Lung (tissue), 11 donors: ENCODE measurements at regions not wholly inside any gene's neighbourhood (a gene's known extent, or its start where the extent isn't known, plus 50 kb on each side); places are given as distances from the start of the nearest gene placed in this dataset.

Source experiments
- ATAC-seq: fragments of 200-7000 bp; cut with Tn5 transposase; one replicate; pipeline ENCODE4 v1.9.1; 2020; ENCODE audit warnings: moderate number of reproducible peaks; ENCODE audit not compliant: insufficient read depth, low FRiP score
- DNase-seq, 3 donors: peaks; one replicate each; pipeline ENCODE4 v3.0.0-alpha.2; 2013 to 2017
- H3K27ac ChIP-seq, 2 donors: one replicate each; pipeline ENCODE4 v1.5.1; 2013; ENCODE audit warnings: mild to moderate bottlenecking in 2 of 2, moderate library complexity in 2 of 2, control low read depth in 1 of 2, inconsistent platforms in 1 of 2, low read depth in 1 of 2, low read length in 1 of 2
- H3K27me3 ChIP-seq, 3 donors: one replicate each; pipeline ENCODE4 v1.5.1; 2013; ENCODE audit warnings: low read length in 2 of 3; ENCODE audit not compliant: control insufficient read depth in 3 of 3, insufficient read depth in 3 of 3
- H3K36me3 ChIP-seq, 4 donors: one replicate each; pipeline ENCODE4 v1.5.1; 2013; ENCODE audit warnings: low read length in 4 of 4, mild to moderate bottlenecking in 1 of 4, moderate library complexity in 1 of 4; ENCODE audit not compliant: control insufficient read depth in 4 of 4, insufficient read depth in 4 of 4
- H3K4me1 ChIP-seq, 5 donors: one replicate each; pipeline ENCODE4 v1.5.1; 2013; ENCODE audit warnings: low read length in 5 of 5, mild to moderate bottlenecking in 2 of 5, moderate library complexity in 1 of 5; ENCODE audit not compliant: control insufficient read depth in 5 of 5, insufficient read depth in 5 of 5
- H3K4me3 ChIP-seq: one replicate; pipeline ENCODE4 v1.5.1; 2013; ENCODE audit warnings: mild to moderate bottlenecking, control low read depth, moderate library complexity
- H3K9ac ChIP-seq, 2 donors: one replicate each; pipeline ENCODE4 v1.5.1; 2013; ENCODE audit warnings: low read length in 2 of 2, control low read depth in 1 of 2; ENCODE audit not compliant: insufficient read depth in 1 of 2
- H3K9me3 ChIP-seq, 4 donors: one replicate each; pipeline ENCODE4 v1.5.1; 2013; ENCODE audit warnings: low read length in 3 of 4, mild to moderate bottlenecking in 1 of 4, moderate library complexity in 1 of 4; ENCODE audit not compliant: control insufficient read depth in 4 of 4, insufficient read depth in 3 of 4
- CTCF ChIP-seq: IDR thresholded peaks from 2 replicates; pipeline ENCODE4 v1.5.1; 2012; ENCODE audit warnings: mild to moderate bottlenecking; ENCODE audit errors: control extremely low read depth, extremely low read depth
- WGBS, 2 donors: extraction: QIAGEN DNeasy Blood & Tissue Kit; methylation state at CpG; one replicate each; pipeline ENCODE4 v1.1.7; 2013; 5-methylcytosine and 5-hydroxymethylcytosine counted together
- donor health status: control.
- donor health status: control.
- donor health status: Bipolar disorder and iron deficiency.
- donor health status: healthy.
- donor health status: DM: yes; HTN: yes; CAD: no.

GRCh38 chr5:58069016-58069705 is 390.7 kb downstream of the PLK2 start:
- whole genome bisulfite sequencing, 2 donors, result 92 to 96% methylated on average over 31 of the region's 31 CpGs
- H3K4me1 ChIP-seq, result peaks cover 0 to 9% (median 0%) of the 10 kb centered on the region in 5 donors
- TF ChIP-seq CTCF, result no peak
- H3K9me3 ChIP-seq, result no peaks in the 10 kb centered on the region
- no peak overlapping the region for H3K9ac ChIP-seq
- no peak overlapping the region for H3K4me3 ChIP-seq
- H3K36me3 ChIP-seq, result no peaks in the 10 kb centered on the region
- ATAC-seq (no peak), DNase-seq (no peak)
- H3K27me3 ChIP-seq, result no peaks in the 10 kb centered on the region
- H3K27ac ChIP-seq, result no peak overlapping the region

- Histone ChIP-seq H3K27me3 (no peaks in the 10 kb centered on the region), H3K9me3 (no peaks in the 10 kb centered on the region), H3K9ac (no peak overlapping the region), H3K4me3 (no peak overlapping the region), H3K36me3 (no peaks in the 10 kb centered on the region), H3K27ac (no peak overlapping the region), H3K4me1 (no peaks in the 10 kb centered on the region)
- ATAC-seq, result no peak
- no peak for TF ChIP-seq CTCF
- no peak for DNase-seq
- 86 to 96% methylated on average over 1 of the region's 1 CpG for WGBS, 2 donors
Measured at GRCh38 chr5:58066557-58066956, 393.3 kb downstream of the PLK2 start.

- H3K27me3 ChIP-seq, result no peaks in the 10 kb centered on the region
- peaks cover 0 to 3% (median 0%) of the 10 kb centered on the region in 5 donors for H3K4me1 ChIP-seq
- 89 to 94% methylated on average over 2 of the region's 2 CpGs for WGBS, 2 donors
- no peak overlapping the region for H3K27ac ChIP-seq
- H3K9me3 ChIP-seq, result no peaks in the 10 kb centered on the region
- no peaks in the 10 kb centered on the region for H3K36me3 ChIP-seq
- TF ChIP-seq CTCF, result no peak
- H3K9ac ChIP-seq, result no peak overlapping the region
- ATAC-seq (no peak), DNase-seq (no peak)
- no peak overlapping the region for H3K4me3 ChIP-seq
Measured at GRCh38 chr5:58066076-58066475, 393.8 kb downstream of the PLK2 start.

- ATAC-seq (no peak), DNase-seq (no peak)
- Histone ChIP-seq H3K9ac (no peak overlapping the region), H3K4me3 (no peak overlapping the region), H3K9me3 (no peaks in the 10 kb centered on the region), H3K36me3 (no peaks in the 10 kb centered on the region), H3K27ac (no peak overlapping the region), H3K4me1 (peaks cover 0 to 5% (median 3%) of the 10 kb centered on the region in 5 donors), H3K27me3 (no peaks in the 10 kb centered on the region)
- TF ChIP-seq CTCF, result no peak
- 94 to 97% methylated on average over 2 of the region's 2 CpGs for WGBS, 2 donors
Measured at GRCh38 chr5:58064801-58065200, 395.1 kb downstream of the PLK2 start.
